ENCODE measurements at regions not wholly inside any gene's neighbourhood (a gene's known extent, or its start where the extent isn't known, plus 50 kb on each side); places are given as distances from the start of the nearest gene placed in this dataset.

DNA sequence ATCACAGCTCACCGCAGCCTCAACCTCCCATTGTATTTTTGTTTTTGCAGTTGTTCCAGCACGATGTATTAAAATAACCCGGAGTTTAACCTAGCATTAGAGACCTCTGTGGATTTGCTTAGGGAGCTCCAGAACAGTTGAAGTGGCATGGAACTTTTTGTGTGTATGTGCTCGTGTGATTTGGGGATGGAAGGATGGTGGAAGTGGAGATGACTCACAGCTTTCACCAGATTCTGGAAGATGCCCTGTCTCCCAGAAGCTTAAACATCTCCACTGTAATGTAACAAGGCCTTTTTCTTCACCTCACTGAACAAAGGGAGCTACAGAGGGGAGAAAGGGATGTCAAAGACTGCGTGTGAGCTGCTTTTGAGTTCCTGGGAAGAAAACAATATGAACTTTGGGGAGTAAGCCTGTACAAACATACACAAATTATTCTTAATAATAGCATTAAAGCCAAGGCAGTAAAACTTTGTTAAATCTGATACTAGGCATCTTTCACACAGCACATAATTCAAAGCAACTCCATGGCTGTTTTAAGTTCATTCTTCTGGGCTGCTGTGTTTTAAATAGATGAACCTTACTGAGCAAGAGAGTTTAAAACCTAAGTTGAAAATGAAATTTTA, 226.4 kb downstream of the ADAMTS15 start:
- no peak for TF ChIP-seq CTCF (IDR thresholded peaks at IDR 0.05; ENCODE audit: unreplicated experiment)
- CTCF ChIA-PET, result no interaction called here

GRCh38 chr11:130675371-130675821, 227.0 kb downstream of the ADAMTS15 start:
- no peaks in the 10 kb centered on the region for H3K36me3 Mint-ChIP-seq (ENCODE audit: insufficient read depth, unreplicated experiment)
- H3K4me1 Mint-ChIP-seq (ENCODE audit: low read depth, unreplicated experiment), result no peaks in the 10 kb centered on the region
- no peak overlapping the region for H3K27ac Mint-ChIP-seq (ENCODE audit: unreplicated experiment)
- BruUV-seq (replicated peaks), result no TSS peak
- CTCF ChIA-PET, result no interaction called here
- intact Hi-C loops (cut with micrococcal nuclease; ENCODE audit: unreplicated experiment), result loop anchor here (10.0 kb wide), 1 partner anchor 109 kb away; no protein-coding TSS in a partner anchor
- no peak for DNase-seq
- no peaks in the 10 kb centered on the region for H3K27me3 Mint-ChIP-seq (ENCODE audit: unreplicated experiment)
- no peak overlapping the region for H3K4me3 Mint-ChIP-seq (ENCODE audit: low read depth, unreplicated experiment)
- TF ChIP-seq CTCF (IDR thresholded peaks at IDR 0.05; ENCODE audit: unreplicated experiment), result no peak
- peaks cover 7% of the 10 kb centered on the region for H3K9me3 Mint-ChIP-seq (ENCODE audit: low read depth, unreplicated experiment)

More for the DNA sequence above, 226.4 kb downstream of the ADAMTS15 start:
- no peaks in the 10 kb centered on the region for H3K36me3 Mint-ChIP-seq (ENCODE audit: insufficient read depth, unreplicated experiment)
- no peaks in the 10 kb centered on the region for H3K4me1 Mint-ChIP-seq (ENCODE audit: low read depth, unreplicated experiment)
- H3K27me3 Mint-ChIP-seq (ENCODE audit: unreplicated experiment), result no peaks in the 10 kb centered on the region
- BruUV-seq (replicated peaks), result no TSS peak
- intact Hi-C loops (cut with micrococcal nuclease; ENCODE audit: unreplicated experiment), result loop anchor here (10.0 kb wide), 1 partner anchor 110 kb away; no protein-coding TSS in a partner anchor
- H3K9me3 Mint-ChIP-seq (ENCODE audit: low read depth, unreplicated experiment), result peaks cover 5% of the 10 kb centered on the region
- H3K4me3 Mint-ChIP-seq (ENCODE audit: low read depth, unreplicated experiment), result no peak overlapping the region
- no peak overlapping the region for H3K27ac Mint-ChIP-seq (ENCODE audit: unreplicated experiment)
- DNase-seq, result no peak

DNA sequence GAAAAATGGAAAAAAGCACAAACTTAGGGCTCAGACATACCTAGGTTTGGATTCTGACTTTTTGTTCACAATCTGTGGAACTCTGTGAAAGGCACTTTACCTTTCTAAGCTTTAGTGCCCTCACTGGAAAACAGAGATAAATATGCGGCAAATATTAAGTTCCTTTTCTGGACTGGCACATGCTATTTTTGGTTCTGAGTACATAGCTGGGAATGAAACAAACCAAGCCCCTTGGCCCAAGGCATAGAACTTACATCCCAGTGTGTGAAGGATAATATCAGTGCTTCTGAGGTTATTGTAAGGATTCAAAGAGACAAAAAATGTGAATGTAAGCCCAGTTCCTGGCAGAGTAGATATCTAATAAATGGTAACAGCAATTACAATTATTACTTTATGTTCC, 227.5 kb downstream of the ADAMTS15 start:
- intact Hi-C loops (cut with micrococcal nuclease; ENCODE audit: unreplicated experiment), result loop anchor here (10.0 kb wide), 1 partner anchor 109 kb away; no protein-coding TSS in a partner anchor
- H3K27me3 Mint-ChIP-seq (ENCODE audit: unreplicated experiment), result no peaks in the 10 kb centered on the region
- peaks cover 8% of the 10 kb centered on the region for H3K9me3 Mint-ChIP-seq (ENCODE audit: low read depth, unreplicated experiment)
- no peak for TF ChIP-seq CTCF (IDR thresholded peaks at IDR 0.05; ENCODE audit: unreplicated experiment)
- H3K4me3 Mint-ChIP-seq (ENCODE audit: low read depth, unreplicated experiment), result no peak overlapping the region
- no peak overlapping the region for H3K27ac Mint-ChIP-seq (ENCODE audit: unreplicated experiment)
- no peaks in the 10 kb centered on the region for H3K4me1 Mint-ChIP-seq (ENCODE audit: low read depth, unreplicated experiment)
- no TSS peak for BruUV-seq (replicated peaks)
- no peak for DNase-seq
- CTCF ChIA-PET, result no interaction called here
- no peaks in the 10 kb centered on the region for H3K36me3 Mint-ChIP-seq (ENCODE audit: insufficient read depth, unreplicated experiment)

DNA sequence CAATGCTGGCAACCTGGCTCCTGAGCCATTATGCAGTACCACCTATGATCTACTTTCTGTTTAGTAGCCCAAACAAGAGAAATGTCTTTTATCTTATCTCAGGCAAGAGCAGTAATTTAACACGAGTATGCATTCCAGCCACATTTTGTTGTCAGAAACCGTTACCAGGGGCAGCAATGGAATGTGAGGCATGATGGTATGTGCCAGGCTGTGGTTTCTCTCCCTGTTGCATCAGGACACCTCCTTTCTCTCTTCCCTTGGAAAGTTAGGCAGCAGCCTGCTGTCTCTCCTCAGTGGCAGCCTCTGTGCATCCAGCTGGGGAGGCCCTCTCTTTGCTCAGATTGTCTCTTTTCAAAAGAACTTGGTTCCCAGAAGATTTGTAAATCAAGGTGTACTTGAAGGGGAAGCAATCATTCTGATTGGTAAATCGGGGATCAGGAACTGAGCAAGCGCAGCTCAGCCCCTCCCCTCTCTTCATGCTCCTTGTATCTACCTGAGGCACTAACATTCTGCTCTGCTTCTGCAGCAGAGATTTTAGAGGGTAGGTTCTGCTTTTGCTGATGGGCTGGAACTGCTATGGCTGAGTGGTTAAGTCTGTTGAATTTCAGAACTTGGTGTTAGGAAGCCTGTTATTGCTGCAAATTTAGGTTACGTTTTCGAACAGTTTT, 229.2 kb downstream of the ADAMTS15 start:
- no peaks in the 10 kb centered on the region for H3K27me3 Mint-ChIP-seq (ENCODE audit: unreplicated experiment)
- TF ChIP-seq CTCF (IDR thresholded peaks at IDR 0.05; ENCODE audit: unreplicated experiment), result no peak
- H3K27ac Mint-ChIP-seq (ENCODE audit: unreplicated experiment), result no peak overlapping the region
- intact Hi-C loops (cut with micrococcal nuclease; ENCODE audit: unreplicated experiment), result loop anchor here (10.0 kb wide), 1 partner anchor 107 kb away; no protein-coding TSS in a partner anchor
- no peaks in the 10 kb centered on the region for H3K36me3 Mint-ChIP-seq (ENCODE audit: insufficient read depth, unreplicated experiment)
- peak; percentile 31 for DNase-seq
- CTCF ChIA-PET, result no interaction called here
- no TSS peak for BruUV-seq (replicated peaks)
- H3K4me3 Mint-ChIP-seq (ENCODE audit: low read depth, unreplicated experiment), result peak overlapping the region; percentile 46
- H3K9me3 Mint-ChIP-seq (ENCODE audit: low read depth, unreplicated experiment), result peaks cover 8% of the 10 kb centered on the region
- no peaks in the 10 kb centered on the region for H3K4me1 Mint-ChIP-seq (ENCODE audit: low read depth, unreplicated experiment)

Data from Calu3 (cell line).